ENCODE measurements at regions not wholly inside any gene's neighbourhood (a gene's known extent, or its start where the extent isn't known, plus 50 kb on each side); places are given as distances from the start of the nearest gene placed in this dataset.
"Not testable (repeated sequence)": the region's sequence is repeated elsewhere in the genome, so short reads cannot be mapped to it uniquely, and the experiment has no call there.

DNA sequence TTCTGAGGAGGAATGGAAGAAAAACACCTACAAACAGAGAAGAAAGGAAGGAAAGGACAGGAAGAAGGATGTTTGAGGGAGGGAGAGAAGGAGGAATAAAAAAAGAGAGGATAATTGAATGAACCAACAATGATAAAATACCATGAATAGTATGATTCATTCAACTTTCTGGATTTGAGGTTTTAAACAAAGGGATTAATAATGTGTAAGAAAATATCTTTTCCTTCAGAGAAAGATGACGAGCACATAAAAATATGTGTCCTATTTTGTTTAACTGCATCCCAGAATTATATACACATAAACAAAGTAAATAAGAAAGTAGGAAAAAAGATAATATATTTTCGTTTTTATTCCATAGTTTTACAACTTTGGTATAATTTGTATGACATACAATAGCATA is 1380.4 kb downstream of the STIM2 start:
- no peak for DNase-seq

DNA sequence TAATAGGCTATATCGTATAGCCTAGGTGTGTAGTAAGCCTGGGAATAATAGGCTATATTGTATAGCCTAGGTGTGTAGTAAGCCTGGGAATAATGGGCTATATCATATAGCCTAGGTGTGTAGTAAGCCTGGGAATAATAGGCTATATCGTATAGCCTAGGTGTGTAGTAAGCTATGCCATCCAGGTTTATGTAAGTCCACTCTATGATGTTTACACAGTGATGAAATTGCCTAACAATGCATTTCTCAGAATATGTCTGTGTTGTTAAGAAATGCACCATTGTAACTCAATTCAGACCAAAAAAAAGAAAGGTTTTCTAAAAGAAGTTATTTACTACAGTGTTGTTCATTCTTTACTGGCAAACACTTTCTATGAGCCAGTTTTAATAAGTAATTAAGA is 1387.2 kb downstream of the STIM2 start:
- DNase-seq: no peak

DNA sequence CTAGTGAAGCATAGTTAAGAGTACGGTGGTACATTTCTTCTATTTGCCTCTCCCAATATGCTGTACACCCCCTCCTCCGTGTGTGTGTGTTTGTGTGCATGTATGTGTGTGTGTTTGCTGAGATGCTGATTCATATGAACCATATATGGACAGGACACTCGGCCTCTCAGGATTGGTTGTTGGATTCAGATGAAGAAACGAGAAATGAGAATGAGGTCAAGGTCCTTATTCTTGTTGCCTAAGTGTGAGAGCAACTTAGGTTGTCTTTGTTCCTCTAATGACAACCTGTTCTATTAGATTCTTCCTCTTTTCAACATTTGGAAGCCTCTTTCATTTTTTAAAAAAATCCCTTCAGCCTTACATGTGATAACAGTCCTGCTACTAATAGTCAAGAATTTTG is 1387.6 kb downstream of the STIM2 start:
- DNase-seq: no peak

DNA sequence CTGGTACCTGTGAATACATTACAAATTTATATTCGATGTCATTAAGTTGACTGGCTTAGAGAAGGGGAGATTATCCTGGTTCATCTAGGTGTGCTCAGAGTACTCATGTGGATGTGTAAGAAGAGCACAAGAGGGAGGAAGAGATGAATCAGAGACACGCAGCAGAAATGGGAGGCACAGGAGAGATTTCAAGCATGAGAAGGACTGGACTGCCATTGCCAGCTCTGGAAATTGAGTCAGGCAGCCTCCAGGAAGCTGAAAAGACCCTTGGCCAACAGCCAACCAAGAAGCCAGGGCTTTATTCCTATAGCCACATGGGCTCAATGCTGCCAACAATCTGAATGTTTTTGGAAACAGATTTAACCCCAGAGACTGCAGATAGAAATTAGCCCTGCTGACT is 1390.0 kb downstream of the STIM2 start:
- DNase-seq: no peak

DNA sequence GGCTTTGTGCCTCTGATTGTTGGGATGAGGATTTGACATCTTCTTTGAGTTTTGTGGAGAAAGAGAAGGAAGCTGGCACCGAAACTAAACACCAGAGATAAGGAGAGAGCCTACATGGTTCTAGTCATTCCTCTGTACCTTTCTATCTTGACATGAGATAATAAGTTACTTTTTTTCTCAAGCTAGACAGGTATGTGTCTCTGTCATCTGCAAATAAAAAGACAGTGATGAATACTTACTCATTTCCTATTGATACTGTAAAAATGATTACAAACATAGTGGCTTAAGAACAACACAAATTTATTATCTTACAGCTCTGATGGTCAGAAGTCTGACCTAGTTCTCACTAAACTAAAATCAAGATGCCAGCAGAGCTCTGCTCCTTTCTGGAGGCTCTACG is 1391.2 kb downstream of the STIM2 start:
- no peak for DNase-seq

DNA sequence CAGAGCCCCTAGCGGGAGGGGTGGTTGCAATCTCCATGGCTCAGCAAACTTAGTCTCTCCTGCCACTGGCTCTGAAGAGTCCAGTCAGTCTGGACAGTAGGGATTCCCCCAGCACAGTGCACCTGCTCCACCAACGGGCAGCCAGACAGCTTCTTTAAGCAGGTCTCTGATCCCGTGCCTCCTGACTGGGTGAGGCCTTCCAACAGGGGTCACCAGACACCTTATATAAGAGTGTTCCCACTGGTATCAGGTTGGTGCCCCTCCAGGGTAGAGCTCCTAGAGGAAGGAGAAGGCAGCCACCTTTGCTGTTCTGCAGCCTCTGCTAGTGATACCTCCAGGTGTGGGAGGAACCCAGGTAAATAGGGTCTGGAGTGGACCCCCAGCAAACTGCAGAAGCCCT is 1393.4 kb downstream of the STIM2 start:
- DNase-seq: no peak

DNA sequence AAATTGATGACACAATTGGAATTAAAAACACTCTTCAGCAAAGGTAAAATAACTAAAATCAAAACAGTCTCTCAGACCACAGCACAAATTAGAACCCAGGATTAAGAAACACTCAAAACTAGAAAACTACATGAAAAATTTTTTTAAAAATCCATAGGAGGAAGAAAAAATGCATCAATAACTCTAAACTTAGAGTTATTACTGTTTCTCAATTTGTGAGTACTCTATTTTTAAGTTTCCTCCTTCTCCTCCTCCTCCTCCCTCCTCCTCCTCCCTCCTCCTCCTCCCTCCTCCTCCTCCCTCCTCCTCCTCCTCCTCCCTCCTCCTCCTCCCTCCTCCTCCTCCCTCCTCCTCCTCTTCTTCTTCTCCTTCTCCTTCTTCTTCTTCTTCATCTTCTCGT is 1395.7 kb downstream of the STIM2 start:
- no peak for DNase-seq

DNA sequence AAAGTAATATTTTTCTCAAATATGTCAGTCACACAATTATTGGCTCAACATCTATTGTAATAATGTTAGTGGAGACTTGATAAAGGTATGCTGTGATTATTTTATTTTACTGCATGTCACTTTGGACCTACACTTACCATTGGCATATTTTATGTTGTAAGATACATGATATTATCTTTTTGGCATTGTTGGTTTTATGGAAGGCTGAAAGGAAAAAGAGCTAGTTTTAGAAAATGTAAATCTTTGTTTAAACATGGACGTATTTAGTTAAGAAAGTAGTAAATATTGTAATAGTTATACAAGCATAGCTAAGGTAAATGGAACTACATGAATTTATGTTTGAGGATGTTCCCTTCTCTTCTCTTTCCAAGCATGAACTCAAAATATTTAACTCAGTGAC is 1399.3 kb downstream of the STIM2 start:
- no peak for DNase-seq

DNA sequence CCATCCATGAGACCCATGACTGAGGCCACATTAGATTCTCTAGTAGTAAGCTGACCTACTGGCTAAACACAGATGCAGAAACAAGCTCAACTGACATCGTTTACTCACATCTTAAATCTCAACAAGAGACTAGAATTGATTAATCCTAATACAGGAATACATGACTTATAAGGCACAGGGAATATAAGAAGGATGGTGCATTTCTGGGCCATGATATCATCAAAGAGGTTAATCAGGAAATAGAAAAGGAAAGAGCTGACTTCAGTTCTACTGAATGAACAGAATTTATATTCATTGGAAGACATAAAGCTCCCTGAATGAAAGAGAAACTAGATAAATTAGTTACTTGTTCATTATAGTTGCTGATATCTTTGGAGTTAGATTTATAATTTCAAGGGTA is 1406.5 kb downstream of the STIM2 start:
- no peak for DNase-seq

DNA sequence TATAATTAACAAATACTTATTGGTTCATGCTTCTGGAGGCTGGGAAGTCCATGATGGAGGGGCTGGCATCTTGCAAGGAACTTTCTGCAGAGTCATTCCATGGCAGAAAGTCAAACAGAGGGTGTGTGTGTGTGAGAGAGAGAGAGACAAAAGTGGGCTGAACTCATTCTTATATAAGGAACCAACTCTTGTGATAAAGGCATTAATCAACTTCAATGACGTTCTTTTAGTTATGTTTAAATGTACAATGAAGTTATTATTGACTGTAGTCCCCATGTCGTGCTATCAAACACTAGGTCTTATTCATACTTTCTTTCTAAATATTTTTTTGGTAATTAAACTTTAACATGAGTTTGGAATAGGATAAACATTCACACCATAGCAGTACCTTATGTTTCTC is 1408.8 kb downstream of the STIM2 start:
- DNase-seq: no peak

DNA sequence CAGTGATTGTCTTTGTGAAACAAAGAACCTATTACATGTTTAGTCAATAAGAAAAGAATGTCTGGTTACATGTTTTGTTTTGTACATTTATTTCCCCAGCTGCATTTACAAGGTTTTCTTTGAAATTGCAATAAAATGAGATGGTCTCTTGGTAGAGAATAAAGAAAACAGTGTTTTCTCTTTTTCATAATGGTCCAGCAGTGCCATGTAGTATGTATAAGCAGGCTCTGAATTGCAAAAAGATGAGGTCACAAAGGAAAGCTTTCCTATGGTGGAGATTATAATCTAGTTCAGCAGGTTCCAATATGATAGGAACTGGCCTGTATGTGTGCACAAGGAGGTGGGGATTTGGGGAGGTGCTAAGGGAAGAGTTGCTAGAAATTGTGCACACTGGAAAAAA is 1417.3 kb downstream of the STIM2 start:
- DNase-seq: no peak

DNA sequence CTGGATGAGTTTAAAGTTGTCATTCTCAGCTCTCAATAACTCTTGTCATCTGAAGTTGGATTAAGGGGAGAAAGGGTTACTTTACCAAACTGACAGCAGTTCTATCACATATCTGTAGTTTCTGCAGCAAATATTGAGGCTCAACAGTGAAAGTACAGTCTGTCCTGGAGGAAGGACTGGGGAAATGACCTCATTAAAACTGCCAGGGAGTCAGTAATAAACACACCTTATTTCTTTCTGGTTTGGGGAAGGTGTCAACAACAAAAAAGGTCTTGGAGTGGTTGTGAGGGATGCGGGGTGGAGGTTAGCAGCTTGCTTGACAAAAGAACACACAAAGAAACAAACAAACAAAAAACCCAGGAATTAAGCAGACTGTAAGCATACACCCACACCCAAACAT is 1418.0 kb downstream of the STIM2 start:
- DNase-seq: no peak

DNA sequence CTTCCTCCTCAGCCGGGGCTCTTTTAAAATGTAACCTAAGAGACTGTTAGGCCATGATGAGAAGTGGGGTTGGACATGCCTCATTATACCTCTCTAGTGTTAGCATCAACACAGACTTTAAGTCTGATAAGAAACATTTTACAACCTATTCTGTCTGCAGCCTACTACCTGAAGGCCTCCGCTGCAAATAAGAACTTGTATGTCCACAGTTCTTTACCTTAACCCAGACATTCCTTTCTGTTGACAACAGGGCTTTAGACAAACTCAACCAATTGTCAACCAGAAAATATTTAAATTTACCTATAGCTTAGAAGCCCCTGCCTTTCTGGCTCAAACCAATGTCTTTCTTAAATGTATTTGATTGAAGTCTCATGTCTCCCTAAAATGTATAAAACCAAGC is 1418.6 kb downstream of the STIM2 start:
- DNase-seq: no peak

DNA sequence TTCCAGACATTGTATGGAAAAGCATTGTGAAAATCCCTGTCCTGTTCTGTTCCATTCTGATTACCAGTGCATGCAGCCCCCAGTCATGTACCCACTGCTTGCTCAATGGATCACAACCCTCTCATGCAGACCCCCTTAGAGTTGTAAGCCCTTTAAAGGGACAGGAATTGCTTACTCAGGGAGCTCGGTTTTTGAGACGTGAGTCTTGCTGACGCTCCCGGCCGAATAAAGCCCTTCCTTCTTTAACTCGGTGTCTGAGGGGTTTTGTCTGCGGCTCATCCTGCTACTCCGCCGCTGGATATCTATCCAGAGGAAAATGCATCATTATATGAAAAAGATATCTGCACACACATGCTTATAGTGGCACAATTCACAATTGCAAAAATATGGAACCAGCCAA is 1425.6 kb downstream of the STIM2 start:
- not testable (repeated sequence) for DNase-seq

DNA sequence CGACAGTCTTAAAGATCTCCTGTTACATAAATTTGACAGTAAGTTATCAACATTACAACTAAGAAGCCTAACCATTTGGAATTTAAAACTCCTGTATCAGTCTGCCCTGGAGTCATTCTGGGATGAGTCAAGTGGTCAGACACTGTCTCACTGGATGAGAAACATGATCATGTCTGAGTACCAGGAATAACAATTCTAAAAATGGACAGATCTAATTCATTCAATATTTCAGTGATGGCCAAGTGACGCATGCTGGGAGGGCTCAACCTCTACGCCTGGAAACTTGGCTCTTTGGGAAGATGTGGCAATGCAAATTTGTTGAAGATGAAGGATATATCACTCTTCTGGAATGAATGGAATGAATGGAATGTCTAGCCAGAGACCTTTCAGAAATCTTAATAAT is 1427.2 kb downstream of the STIM2 start:
- DNase-seq: peak; percentile 95

DNA sequence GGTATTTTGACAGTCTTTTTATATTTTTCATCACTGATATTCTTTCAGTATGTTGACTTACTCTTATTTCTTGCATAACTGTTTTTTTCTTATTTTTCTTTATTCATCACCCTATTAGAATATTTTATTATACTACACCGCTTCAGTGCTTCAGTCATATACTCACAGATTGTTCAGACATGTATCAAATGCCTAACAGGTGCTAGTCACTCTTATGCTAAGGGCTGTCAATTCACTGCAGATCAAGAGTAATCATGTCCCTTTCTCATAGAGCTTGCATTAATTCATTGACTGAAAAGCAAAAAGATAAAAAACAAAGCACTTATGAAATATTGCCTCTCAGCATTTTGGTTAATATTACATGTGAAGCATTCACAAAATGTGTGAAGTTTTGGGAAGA is 1435.6 kb downstream of the STIM2 start:
- no peak for DNase-seq

DNA sequence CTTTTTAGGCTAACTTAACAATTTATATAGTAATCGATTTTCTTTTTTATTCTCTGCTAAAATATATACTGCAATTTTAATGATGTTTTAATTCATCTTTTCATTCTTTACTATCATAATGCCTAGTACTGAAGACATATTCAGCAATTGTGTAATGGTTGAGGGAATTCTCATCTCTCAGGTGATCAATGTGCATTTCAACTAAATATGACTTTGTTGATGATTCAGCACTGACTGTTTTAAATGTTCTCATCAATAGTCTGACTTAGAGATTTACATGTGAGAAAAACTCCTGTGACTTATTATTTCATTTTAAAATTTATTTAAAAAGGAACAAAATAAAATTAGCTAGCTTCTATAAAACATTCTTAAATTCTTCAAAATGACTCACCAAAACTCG is 1450.3 kb downstream of the STIM2 start:
- DNase-seq: no peak

DNA sequence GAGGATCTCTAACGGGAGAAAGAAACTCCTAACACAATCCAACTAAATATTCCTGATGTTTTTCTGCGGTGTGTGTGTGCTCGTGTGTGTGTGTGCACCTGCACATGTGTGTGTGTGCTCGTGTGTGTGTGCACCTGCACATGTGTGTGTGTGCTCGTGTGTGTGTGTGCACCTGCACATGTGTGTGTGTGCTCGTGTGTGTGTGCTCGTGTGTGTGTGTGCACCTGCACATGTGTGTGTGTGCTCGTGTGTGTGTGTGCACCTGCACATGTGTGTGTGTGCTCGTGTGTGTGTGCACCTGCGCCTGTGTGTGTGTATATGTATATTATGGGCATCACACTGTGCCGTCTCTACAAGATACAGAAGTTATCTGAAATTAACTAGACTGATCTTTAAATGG is 1451.9 kb downstream of the STIM2 start:
- not testable (repeated sequence) for DNase-seq

DNA sequence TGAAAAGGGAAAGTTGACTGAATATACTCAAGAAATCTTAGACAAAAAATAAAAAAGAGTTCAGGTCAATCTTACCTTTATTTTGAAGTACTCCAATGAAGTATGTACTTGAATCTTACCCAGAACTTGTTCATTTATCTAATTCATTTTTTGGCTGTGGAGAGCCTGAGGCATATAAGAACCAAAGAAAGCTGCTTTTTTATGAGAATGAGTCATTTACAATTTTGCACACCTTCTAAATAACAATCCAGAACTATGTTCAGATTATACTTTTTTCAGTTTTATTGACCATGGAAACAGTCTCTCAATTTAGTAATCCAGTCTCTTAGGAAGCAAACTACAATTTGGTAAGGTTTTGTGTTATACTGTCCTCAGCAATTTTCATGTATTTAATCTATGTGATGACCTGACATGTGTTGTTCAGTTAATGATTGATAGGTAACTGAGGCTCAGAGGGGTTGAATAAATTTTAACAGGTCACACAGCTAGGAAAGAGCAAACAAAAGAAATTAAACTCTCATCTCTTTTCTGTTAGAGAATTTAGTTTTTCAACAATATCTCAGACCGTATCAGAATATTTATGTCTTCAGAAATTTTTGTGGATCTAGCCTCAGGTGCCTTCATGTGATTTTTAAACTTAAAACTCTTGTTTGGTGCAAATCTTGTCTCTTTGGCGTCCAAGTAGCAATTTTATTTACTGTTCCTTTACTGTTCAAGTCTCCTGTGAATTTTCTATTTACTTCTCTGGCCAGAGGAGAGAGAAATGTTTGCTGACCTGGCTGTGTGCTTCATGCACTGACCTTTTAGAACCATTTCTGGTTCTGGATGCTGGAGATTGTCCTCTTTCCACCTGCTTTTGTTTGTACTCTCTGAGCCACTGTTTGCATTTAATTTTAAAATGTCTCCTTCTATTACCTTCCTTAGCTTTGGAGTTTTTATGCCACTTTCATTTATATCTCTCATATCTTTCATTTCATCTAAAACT is 1453.4 kb downstream of the STIM2 start:
- DNase-seq: no peak

DNA sequence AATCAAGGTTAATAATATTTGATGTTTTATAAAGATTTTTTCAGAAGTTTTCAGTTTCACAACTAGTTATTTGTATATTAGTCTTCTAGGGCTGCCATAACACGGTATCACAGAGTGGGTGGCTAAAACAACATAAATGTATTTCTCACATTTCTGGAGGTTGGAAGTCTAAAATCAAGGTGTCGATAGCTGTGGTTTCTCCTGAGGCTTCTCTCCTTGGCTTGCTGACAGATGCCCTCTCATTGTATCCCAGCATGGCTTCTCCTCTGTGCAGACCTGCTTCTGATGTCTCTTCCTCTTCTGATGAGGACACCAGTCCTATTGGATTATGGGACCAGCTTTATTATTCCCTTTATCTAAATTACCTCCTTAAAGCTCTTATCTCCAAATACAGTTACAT is 1456.6 kb downstream of the STIM2 start:
- DNase-seq: no peak

DNA sequence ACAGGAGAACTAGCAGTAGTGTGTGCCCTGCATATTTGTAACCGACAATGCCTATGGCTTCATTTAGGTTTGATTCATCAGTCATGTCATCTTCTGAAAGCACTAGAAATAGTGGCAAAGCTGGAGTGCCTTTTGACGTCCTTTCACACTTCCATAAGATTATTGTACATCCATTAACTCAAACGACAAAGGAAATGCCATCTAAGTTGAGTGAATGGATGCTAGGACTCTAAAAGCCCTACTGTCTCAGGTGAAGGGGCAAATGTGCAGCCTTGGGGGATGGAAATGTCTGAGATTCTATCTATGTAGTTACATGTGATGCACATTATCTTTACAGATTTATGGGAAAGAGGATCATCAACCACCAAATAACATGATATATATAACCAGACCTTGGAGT is 1473.6 kb downstream of the STIM2 start:
- no peak for DNase-seq

DNA sequence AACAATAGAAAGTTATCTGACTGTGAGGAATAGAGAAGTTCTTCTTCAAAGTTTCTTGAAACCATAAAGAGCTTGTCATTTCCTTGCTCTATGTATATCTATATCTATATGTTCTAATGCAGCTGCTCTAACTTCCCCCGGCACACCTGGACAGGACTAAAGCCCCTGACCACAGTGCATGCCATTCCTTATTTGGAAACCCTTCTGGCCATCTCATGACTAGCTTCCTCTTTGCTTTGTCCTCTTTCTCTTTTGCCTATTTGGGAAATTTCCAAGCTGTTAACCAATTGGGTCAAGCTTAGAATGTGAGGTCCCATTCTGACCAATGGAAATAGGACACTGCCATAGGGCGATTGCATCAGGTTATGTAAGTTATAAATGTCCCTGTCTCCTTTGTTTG is 1481.1 kb downstream of the STIM2 start:
- no peak for DNase-seq

DNA sequence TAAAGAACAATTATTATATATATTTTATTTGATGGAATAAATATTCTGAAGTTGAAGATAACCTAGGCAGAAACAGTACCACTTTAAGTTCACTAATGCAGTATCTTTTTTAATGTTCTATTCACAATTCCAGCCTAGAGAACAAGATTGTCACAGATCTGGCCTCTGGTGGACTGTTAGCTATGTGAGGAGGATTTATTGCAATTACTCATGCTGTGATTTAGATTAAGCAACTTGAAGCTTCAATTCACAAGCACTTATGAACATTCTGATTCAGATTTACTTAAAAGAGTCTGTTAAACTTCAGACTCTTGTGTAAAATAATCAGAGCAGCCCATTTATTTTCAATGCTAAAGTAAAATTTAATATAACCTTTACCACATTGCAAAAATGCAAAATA is 1489.8 kb downstream of the STIM2 start:
- DNase-seq: no peak

DNA sequence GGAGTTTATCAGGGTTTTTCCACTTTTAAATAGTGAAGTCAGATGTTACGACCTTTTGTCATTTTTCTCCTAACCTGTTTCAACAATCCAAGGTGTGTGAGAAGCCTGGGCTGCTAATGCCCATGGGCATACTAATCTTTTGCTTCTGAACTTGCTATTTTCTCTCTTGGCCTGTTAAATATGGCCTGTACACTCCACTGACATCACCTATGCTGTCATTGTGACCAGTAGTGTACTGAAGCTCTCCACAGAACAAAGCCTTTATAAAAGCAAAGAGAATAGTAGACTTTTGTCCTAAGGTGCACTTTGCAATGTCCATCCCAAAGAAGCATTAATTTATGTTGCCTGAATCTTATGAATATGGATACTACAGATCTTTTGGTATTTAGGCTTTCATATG is 1490.5 kb downstream of the STIM2 start:
- DNase-seq: no peak

DNA sequence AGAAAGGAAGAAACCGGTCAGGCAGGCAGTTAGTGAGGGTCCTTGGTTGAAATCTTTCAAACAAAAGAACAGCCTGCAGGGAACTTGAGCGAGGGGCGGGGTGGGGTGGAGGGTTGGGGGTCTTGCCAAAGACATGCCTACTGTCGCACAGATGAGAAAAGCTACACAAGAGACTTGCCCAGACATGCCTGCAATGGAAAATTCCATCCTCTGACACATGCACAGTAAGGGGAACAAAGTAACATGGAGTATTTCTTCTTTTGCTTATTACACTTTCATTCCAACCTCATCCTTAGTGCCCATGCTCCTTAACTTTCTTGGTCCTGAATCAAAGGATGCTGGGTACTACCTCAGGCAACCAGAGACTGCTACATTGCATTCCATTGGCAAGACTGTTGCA is 1491.2 kb downstream of the STIM2 start:
- no peak for DNase-seq
